GM19240 (cell line): ENCODE measurements at regions not wholly inside any gene's neighbourhood (a gene's known extent, or its start where the extent isn't known, plus 50 kb on each side); places are given as distances from the start of the nearest gene placed in this dataset.
"Not testable (repeated sequence)": the region's sequence is repeated elsewhere in the genome, so short reads cannot be mapped to it uniquely, and the experiment has no call there.

Experiments
- DNase-seq: peaks from one replicate; pipeline ENCODE4 v3.0.0; 2011; ENCODE audit warnings: low spot score; ENCODE audit not compliant: insufficient read length

GRCh38 chr16:17038415-17038814 lies 432.3 kb downstream of the XYLT1 start:
- DNase-seq, result no peak

DNA sequence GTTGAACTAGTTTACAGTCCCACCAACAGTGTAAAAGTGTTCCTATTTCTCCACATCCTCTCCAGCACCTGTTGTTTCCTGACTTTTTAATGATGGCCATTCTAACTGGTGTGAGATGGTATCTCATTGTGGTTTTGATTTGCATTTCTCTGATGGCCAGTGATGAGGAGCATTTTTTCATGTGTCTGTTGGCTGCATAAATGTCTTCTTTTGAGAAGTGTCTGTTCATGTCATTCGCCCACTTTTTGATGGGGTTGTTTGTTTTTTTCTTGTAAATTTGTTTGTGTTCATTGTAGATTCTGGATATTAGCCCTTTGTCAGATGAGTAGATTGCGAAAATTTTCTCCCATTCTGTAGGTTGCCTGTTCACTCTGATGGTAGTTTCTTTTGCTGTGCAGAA lies 421.7 kb downstream of the XYLT1 start:
- not testable (repeated sequence) for DNase-seq

DNA sequence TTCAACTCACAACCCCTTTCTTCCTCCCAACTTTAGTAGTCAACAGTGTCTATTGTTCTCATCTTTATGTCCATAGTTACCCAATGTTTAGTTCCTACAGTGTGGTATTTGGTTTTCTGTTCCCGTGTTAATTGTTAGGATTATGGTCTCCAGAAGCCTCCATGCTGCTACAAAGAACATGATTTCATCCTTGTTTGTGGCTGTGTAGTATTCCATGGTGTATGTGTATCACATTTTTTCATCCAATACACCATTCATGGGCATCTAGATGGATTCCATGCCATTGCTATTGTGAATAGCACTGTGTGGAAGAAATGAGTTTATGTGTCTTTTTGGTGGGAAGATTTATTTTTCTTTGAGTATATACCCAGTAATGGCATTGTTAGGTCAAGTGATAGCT lies 420.3 kb downstream of the XYLT1 start:
- DNase-seq, result no peak
